Thyroid gland (tissue), 4 donors: ENCODE measurements at regions not wholly inside any gene's neighbourhood (a gene's known extent, or its start where the extent isn't known, plus 50 kb on each side); places are given as distances from the start of the nearest gene placed in this dataset. TPM values are rescaled to one million over a fixed set of nuclear protein-coding genes. Genes with fewer than 3 reads are reported as not detected.
"Not testable (repeated sequence)": the region's sequence is repeated elsewhere in the genome, so short reads cannot be mapped to it uniquely, and the experiment has no call there.

ENCODE experiments used
- DNase-seq, 2 donors: peaks; one replicate each; pipeline ENCODE4 v3.0.0-alpha.2; 2019
- H3K27ac ChIP-seq, 3 donors: fragments of 200-600 bp; sonication (generic); 1 replicate in 2 of 3; 2 replicates in 1 of 3; pipeline ENCODE4 v1.5.1; 2016 to 2019; ENCODE audit warnings: mild to moderate bottlenecking in 1 of 3, moderate library complexity in 1 of 3
- H3K27me3 ChIP-seq: fragments of 200-600 bp; sonication (generic); one replicate; pipeline ENCODE4 v1.5.1; 2019
- H3K36me3 ChIP-seq, 2 donors: fragments of 200-600 bp; sonication (generic); one replicate each; pipeline ENCODE4 v1.5.1; 2016 to 2019
- H3K4me1 ChIP-seq, 2 donors: fragments of 200-600 bp; sonication (generic); one replicate each; pipeline ENCODE4 v1.5.1; 2017 to 2019
- H3K4me3 ChIP-seq, 3 donors: fragments of 200-600 bp; sonication (generic); replicated peaks in 1 of 3; 1 replicate in 2 of 3; 2 replicates in 1 of 3; pipeline ENCODE4 v1.5.1; 2016; ENCODE audit warnings: mild to moderate bottlenecking in 1 of 3
- H3K9me3 ChIP-seq: fragments of 200-600 bp; sonication (generic); one replicate; pipeline ENCODE4 v1.5.1; 2017
- CTCF ChIP-seq, 6 experiments: fragments of 200-600 bp in 3 of 6; fragments of 450-650 bp in 3 of 6; sonication (generic) in 3 of 6; IDR thresholded peaks; one replicate each; pipeline ENCODE4 v1.5.1; 2016 to 2019; ENCODE audit warnings: antibody characterized with exemption in 6 of 6, mild to moderate bottlenecking in 2 of 6, inconsistent platforms in 1 of 6, moderate library complexity in 1 of 6
- POLR2A ChIP-seq, 2 donors: fragments of 450-650 bp; IDR thresholded peaks; one replicate each; pipeline ENCODE4 v1.6.1; 2017; ENCODE audit warnings: antibody characterized with exemption in 2 of 2, mild to moderate bottlenecking in 2 of 2, moderate library complexity in 1 of 2
- WGBS, 2 donors: methylation state at CpG; one replicate each; pipeline ENCODE4 v1.1.5; 2017; 5-methylcytosine and 5-hydroxymethylcytosine counted together
- intact Hi-C: fragments of 100-400 bp; cut with DNase I; formaldehyde crosslinking; loops from one replicate; pipeline ENCODE4 v1.15.1; 2023
- small RNA-seq: library from RNA; depleted of rRNA; stranded (forward); fragments of <200 nt; gene quantifications from one replicate; pipeline ENCODE3, GENCODE V24; 2016

GRCh38 chr13:23105051-23105450, 75.7 kb upstream of the SGCG start:
- H3K36me3 ChIP-seq = no peaks in the 10 kb centered on the region
- 52 to 58% methylated on average over 3 of the region's 3 CpGs for WGBS, 2 donors
- H3K4me1 ChIP-seq = no peaks in the 10 kb centered on the region
- no peak overlapping the region for H3K4me3 ChIP-seq
- TF ChIP-seq CTCF (IDR thresholded peaks at IDR 0.05) (no peak), POLR2A (IDR thresholded peaks at IDR 0.05) (no peak)
- H3K9me3 ChIP-seq = no peaks in the 10 kb centered on the region
- H3K27me3 ChIP-seq = no peaks in the 10 kb centered on the region
- intact Hi-C loops = no loop called here
- H3K27ac ChIP-seq = no peak overlapping the region
- DNase-seq = no peak

DNA sequence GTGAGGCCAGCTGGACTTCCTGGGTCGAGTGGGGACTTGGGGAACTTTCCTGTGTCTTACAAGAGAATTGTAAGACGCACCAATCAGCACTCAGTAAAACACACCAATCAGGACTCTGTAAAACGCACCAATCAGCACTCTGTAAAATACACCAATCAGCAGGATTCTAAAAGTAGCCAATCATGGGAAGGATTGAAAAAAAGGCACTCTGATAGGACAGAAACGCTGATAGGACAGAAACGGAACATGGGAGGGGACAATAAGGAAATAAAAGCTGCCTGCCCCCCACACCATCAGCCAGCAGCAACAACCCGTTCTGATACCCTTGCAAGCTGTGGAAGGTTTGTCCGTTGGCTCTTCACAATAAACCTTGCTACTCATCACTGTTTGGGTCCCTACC, 73.1 kb upstream of the SGCG start:
- DNase-seq = no peak
- Histone ChIP-seq H3K27me3 (no peaks in the 10 kb centered on the region), H3K4me1 (no peaks in the 10 kb centered on the region), H3K27ac (no peak overlapping the region), H3K4me3 (no peak overlapping the region), H3K36me3 (no peaks in the 10 kb centered on the region), H3K9me3 (no peaks in the 10 kb centered on the region)
- WGBS, 2 donors = 87 to 88% methylated on average over 7 of the region's 7 CpGs
- TF ChIP-seq POLR2A (IDR thresholded peaks at IDR 0.05) (no peak), CTCF (IDR thresholded peaks at IDR 0.05) (no peak)
- intact Hi-C loops = no loop called here

DNA sequence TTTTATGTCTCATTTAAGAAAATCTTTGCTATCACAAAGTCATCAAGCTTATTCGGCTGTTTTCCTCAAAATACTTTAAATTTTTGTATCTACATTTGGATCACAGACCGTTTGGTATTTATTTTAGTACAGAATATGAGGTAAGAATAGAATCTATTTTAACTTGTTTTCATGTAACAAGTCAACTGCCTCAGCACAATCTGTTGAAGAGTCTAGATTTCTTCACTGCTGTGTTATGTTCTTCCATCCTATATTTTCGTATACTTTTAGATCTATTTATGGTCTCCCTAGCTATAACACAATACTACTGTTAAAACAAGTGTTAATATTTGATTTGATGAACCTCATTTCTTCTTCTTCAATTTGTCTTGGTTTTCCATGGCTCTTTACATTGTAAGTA, 61.6 kb upstream of the SGCG start:
- Histone ChIP-seq H3K36me3 (no peaks in the 10 kb centered on the region), H3K4me3 (no peak overlapping the region), H3K27me3 (no peaks in the 10 kb centered on the region), H3K9me3 (no peaks in the 10 kb centered on the region), H3K27ac (no peak overlapping the region), H3K4me1 (no peaks in the 10 kb centered on the region)
- WGBS, 2 donors = 76 to 85% methylated on average over 3 of the region's 3 CpGs
- no peak for TF ChIP-seq POLR2A (IDR thresholded peaks at IDR 0.05)
- no peak for TF ChIP-seq CTCF (IDR thresholded peaks at IDR 0.05)
- intact Hi-C loops = no loop called here
- no peak for DNase-seq

DNA sequence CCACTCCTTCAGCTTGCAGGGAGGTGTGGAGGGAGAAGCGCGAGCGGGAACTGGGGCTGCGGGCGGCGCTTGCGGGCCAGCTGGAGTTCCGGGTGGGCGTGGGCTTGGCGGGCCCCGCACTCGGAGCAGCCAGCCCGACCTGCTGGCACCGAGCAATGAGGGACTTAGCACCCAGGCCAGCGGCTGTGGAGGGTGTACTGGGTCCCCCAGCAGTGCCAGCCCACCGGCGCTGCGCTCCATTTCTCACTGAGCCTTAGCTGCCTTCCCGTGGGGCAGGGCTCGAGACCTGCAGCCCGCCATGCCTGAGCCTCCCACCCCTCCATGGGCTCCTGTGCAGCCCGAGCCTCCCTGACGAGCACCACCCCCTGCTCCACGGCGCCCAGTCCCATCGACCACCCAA, 53.2 kb upstream of the SGCG start:
- H3K4me1 ChIP-seq, H3K4me3 ChIP-seq, H3K9me3 ChIP-seq, intact Hi-C loops, H3K27ac ChIP-seq, DNase-seq, H3K27me3 ChIP-seq, H3K36me3 ChIP-seq: not testable (repeated sequence)
- WGBS, 2 donors = 81 to 97% methylated on average over 13 to 21 of the region's 26 CpGs

DNA sequence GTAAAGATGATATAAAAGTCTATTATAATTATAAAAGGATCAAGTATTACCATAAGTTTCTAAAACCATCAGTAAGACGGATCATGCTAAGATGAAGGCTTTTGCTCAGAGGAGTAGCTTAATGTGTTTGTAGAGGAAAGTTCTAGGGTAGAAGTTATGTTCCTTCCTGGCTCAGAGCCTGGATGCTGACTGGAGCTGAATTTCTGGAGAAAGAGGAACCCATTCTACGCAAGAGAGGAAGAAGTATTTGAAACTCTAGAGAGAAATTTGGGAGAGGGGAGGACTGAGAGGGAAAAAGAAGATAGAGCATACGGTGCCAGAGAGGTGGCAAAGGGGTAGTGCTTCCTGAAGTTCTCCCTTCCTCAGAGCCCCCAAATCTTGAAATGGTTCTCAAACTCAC, 51.4 kb upstream of the SGCG start:
- H3K27me3 ChIP-seq = no peaks in the 10 kb centered on the region
- H3K4me1 ChIP-seq = no peaks in the 10 kb centered on the region
- intact Hi-C loops = no loop called here
- H3K36me3 ChIP-seq = no peaks in the 10 kb centered on the region
- DNase-seq = no peak
- TF ChIP-seq POLR2A (IDR thresholded peaks at IDR 0.05) = no peak
- TF ChIP-seq CTCF (IDR thresholded peaks at IDR 0.05) = no peak
- H3K9me3 ChIP-seq = no peaks in the 10 kb centered on the region
- 71 to 80% methylated on average over 3 of the region's 3 CpGs for WGBS, 2 donors
- H3K27ac ChIP-seq = no peak overlapping the region
- H3K4me3 ChIP-seq = no peak overlapping the region

Small RNA genes in the stretch of these regions (small RNA-seq; reads per million reads assigned to genes)
- gene MTND3P1 (not detected), gene RF00049 (not detected)
